ENCODE measurements at regions not wholly inside any gene's neighbourhood (a gene's known extent, or its start where the extent isn't known, plus 50 kb on each side); places are given as distances from the start of the nearest gene placed in this dataset.

DNA sequence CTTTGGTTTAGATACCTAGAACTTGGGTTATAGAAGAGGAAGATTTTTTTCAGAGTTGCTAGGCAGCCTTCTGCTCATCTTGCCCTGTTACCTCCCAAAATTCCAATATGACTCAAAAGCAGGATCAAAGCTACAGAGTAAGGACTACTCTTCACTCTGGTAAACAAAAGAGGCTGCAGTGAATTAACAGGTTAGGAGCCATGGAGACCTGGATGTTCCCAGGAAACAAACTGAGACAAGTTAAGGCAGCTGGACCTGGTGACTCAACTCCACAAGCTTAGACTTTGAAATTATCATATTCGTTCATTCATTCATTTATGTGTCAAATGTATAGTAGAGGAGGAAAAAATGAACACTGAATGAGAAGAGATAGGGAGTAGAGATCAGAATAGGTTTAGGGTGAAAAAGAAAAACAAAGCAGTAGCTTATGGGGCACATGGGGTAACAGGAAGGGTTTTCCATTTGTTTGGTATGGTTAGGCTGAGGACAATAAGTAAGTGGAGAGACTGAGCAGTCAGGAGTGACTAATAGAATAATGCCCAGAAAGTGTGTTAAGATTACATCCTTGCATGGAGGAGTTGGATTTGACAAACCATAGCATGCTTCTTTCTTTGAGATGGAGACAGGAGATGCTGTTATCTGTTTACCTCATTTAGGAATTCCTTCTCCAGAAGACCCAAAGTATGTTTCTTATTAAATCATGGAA is 464.0 kb upstream of the ZNF608 start:
- WGBS, 4 donors = 48 to 96% (median 79%) methylated on average over 1 of the region's 1 CpG
- intact Hi-C loops (cut with DNase I) = no loop called here
- DNase-seq (no peak), ATAC-seq (no peak)
- Histone ChIP-seq H3K27me3 (no peaks in the 10 kb centered on the region), H3K9me3 (peaks cover 0 to 5% (median 0%) of the 10 kb centered on the region in 12 donors), H3K27ac (no peak overlapping the region), H3K4me3 (no peak overlapping the region), H3K4me1 (no peaks in the 10 kb centered on the region), H3K36me3 (no peaks in the 10 kb centered on the region)
- TF ChIP-seq POLR2A (IDR thresholded peaks at IDR 0.05) = no peak

DNA sequence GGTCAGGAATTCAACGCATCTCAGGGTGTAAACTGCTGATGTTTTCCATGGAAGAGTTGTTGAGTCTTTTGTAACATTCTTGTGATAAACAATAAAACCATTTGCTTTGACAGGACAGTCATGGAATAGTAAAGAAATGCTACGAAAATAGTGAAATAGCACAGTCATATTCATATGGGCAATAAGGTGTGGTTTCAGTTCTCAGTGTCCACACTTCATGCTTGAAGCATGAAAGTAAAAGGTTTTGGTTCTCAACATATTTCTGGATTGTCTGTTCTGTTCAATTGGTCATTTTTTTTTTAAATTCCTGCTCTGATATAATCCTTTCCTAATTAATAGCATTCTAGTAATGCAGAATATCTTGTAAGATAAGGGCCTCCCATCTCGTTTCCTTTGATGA is 467.6 kb upstream of the ZNF608 start:
- Histone ChIP-seq H3K36me3 (no peaks in the 10 kb centered on the region), H3K4me3 (no peak overlapping the region), H3K27me3 (no peaks in the 10 kb centered on the region), H3K27ac (no peak overlapping the region), H3K4me1 (no peaks in the 10 kb centered on the region), H3K9me3 (peaks cover 0 to 7% (median 0%) of the 10 kb centered on the region in 12 donors)
- 85 to 92% (median 90%) methylated on average over 3 of the region's 3 CpGs for WGBS, 4 donors
- ATAC-seq = no peak
- TF ChIP-seq, protein P1, sequence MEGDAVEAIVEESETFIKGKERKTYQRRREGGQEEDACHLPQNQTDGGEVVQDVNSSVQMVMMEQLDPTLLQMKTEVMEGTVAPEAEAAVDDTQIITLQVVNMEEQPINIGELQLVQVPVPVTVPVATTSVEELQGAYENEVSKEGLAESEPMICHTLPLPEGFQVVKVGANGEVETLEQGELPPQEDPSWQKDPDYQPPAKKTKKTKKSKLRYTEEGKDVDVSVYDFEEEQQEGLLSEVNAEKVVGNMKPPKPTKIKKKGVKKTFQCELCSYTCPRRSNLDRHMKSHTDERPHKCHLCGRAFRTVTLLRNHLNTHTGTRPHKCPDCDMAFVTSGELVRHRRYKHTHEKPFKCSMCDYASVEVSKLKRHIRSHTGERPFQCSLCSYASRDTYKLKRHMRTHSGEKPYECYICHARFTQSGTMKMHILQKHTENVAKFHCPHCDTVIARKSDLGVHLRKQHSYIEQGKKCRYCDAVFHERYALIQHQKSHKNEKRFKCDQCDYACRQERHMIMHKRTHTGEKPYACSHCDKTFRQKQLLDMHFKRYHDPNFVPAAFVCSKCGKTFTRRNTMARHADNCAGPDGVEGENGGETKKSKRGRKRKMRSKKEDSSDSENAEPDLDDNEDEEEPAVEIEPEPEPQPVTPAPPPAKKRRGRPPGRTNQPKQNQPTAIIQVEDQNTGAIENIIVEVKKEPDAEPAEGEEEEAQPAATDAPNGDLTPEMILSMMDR (IDR thresholded peaks at IDR 0.05) = no peak
- intact Hi-C loops (cut with DNase I) = no loop called here
- no peak for DNase-seq

DNA sequence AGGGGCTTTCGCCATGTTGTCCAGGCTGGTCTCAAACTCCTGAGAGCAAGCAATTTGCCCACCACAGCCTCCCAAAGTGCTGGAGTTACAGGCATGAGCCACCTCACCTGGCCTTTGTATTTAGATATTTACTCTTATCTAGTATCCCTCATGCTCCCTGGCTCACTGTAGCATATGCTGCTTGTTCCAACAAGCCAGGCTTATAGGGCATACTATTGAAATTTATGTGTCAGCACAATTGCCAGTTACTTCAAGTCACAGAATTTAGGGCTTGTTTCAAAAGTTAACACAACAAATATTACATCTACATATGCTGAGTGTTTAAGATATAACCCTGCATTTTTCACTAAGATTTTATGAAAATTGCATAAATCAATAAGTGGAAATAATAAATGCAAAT is 469.2 kb upstream of the ZNF608 start:
- ATAC-seq (no peak), DNase-seq (no peak)
- 95 to 100% (median 99%) methylated on average over 1 of the region's 1 CpG for WGBS, 4 donors
- Histone ChIP-seq H3K27me3 (no peaks in the 10 kb centered on the region), H3K4me3 (no peak overlapping the region), H3K4me1 (no peaks in the 10 kb centered on the region), H3K9me3 (peaks cover 0 to 11% (median 0%) of the 10 kb centered on the region in 12 donors), H3K27ac (no peak overlapping the region), H3K36me3 (no peaks in the 10 kb centered on the region)
- TF ChIP-seq POLR2A (IDR thresholded peaks at IDR 0.05) = no peak
- TF ChIP-seq, protein P1 (IDR thresholded peaks at IDR 0.05) = no peak
- intact Hi-C loops (cut with DNase I) = no loop called here

DNA sequence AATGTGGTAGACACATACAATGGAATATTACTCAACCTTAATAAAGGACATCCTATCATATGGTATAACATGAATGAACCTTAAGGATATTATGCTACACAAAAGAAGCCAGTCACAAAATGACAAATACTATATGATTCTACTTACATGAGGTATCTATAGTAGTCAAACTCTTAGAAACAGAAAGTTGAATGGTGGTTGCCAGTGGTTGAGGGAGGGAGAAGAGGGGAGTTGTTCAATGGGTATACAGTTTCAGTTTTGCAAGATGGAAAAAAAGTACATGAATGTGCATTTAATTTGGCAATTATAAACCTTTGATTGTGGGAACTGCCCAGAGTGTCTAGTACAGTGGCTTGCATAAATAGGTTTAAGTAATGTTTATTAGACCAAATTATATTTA is 473.3 kb upstream of the ZNF608 start:
- no peaks in the 10 kb centered on the region for H3K4me1 ChIP-seq
- peaks cover 0 to 11% (median 0%) of the 10 kb centered on the region in 12 donors for H3K9me3 ChIP-seq
- intact Hi-C loops (cut with DNase I) = no loop called here
- ATAC-seq = no peak
- H3K27me3 ChIP-seq = no peaks in the 10 kb centered on the region
- H3K36me3 ChIP-seq = no peaks in the 10 kb centered on the region
- no peak overlapping the region for H3K27ac ChIP-seq
- no peak for DNase-seq
- no peak overlapping the region for H3K4me3 ChIP-seq
- TF ChIP-seq, protein P1 (IDR thresholded peaks at IDR 0.05) = no peak
- no peak for TF ChIP-seq POLR2A (IDR thresholded peaks at IDR 0.05)

DNA sequence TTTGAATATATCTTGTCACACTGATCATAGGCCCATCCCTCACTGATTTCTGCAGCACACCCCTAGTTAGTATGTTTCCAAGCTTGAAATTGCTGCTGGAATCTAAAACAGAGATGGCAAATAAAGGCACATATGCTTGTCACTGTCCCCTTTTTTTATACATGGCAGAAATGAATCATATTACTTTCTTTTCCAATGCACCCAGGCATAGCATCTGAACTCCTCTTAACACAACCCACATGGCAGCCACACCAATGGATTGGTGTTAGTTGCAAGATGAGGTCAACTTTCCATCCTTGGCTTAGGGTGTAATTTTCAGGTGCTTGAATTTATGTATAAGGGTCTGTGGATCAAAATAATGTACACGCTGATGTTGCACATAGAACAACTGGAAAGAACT is 473.8 kb upstream of the ZNF608 start:
- H3K9me3 ChIP-seq = peaks cover 0 to 11% (median 0%) of the 10 kb centered on the region in 12 donors
- no peak overlapping the region for H3K4me3 ChIP-seq
- no peaks in the 10 kb centered on the region for H3K36me3 ChIP-seq
- DNase-seq = no peak
- no peaks in the 10 kb centered on the region for H3K27me3 ChIP-seq
- 97 to 100% (median 99%) methylated on average over 1 of the region's 1 CpG for WGBS, 4 donors
- TF ChIP-seq, protein P1 (IDR thresholded peaks at IDR 0.05) = no peak
- no peak for TF ChIP-seq POLR2A (IDR thresholded peaks at IDR 0.05)
- intact Hi-C loops (cut with DNase I) = no loop called here
- no peak overlapping the region for H3K27ac ChIP-seq
- no peaks in the 10 kb centered on the region for H3K4me1 ChIP-seq
- no peak for ATAC-seq
